ENCODE measurements at regions not wholly inside any gene's neighbourhood (a gene's known extent, or its start where the extent isn't known, plus 50 kb on each side); places are given as distances from the start of the nearest gene placed in this dataset.

- no peak overlapping the region for H3K23ac ChIP-seq (ENCODE audit: low read length)
- DNase-seq = no peak
- H3K4me3 ChIP-seq (ENCODE audit: low read length) = no peak overlapping the region
- H2AK5ac ChIP-seq (ENCODE audit: low read length) = no peak overlapping the region
- no peak overlapping the region for H4K8ac ChIP-seq (ENCODE audit: low read depth, low read length)
- no peaks in the 10 kb centered on the region for H3K27me3 ChIP-seq (ENCODE audit: insufficient read depth, low read length, poor library complexity)
- no peak overlapping the region for H2BK5ac ChIP-seq (ENCODE audit: low read length)
- no peak overlapping the region for H3K27ac ChIP-seq (ENCODE audit: low read depth, low read length)
- no peak overlapping the region for H3K4me2 ChIP-seq (ENCODE audit: low read length)
- H4K5ac ChIP-seq (ENCODE audit: low read length) = no peak overlapping the region
- H3K4ac ChIP-seq (ENCODE audit: low read depth, low read length) = no peak overlapping the region
- H3K9ac ChIP-seq (ENCODE audit: low read length) = no peak overlapping the region
- H3K4me1 ChIP-seq (ENCODE audit: control insufficient read depth, low read depth, low read length) = no peaks in the 10 kb centered on the region
- H3K18ac ChIP-seq (ENCODE audit: low read length) = no peak overlapping the region
- no peaks in the 10 kb centered on the region for H3K79me2 ChIP-seq (ENCODE audit: control insufficient read depth, insufficient read depth, low read length)
- H3K36me3 ChIP-seq (ENCODE audit: control insufficient read depth, insufficient read depth, low read length) = no peaks in the 10 kb centered on the region
- H2BK15ac ChIP-seq (replicated peaks; ENCODE audit: low read depth) = no peak overlapping the region
- no peak overlapping the region for H2BK120ac ChIP-seq (ENCODE audit: low read depth, low read length)
- no peak overlapping the region for H3K56ac ChIP-seq (ENCODE audit: low read length)
- no CpG with 5 or more reads among the region's 4 CpGs for WGBS (ENCODE audit: extremely low coverage, insufficient coverage, low lambda C conversion rate)
- H3K79me1 ChIP-seq (ENCODE audit: low read length) = no peaks in the 10 kb centered on the region
Measured at GRCh38 chr7:25454020-25454419, 225.7 kb upstream of the NPVF start.

- H3K4me1 ChIP-seq (ENCODE audit: control insufficient read depth, low read depth, low read length) = no peaks in the 10 kb centered on the region
- H3K9ac ChIP-seq (ENCODE audit: low read length) = no peak overlapping the region
- no CpG with 5 or more reads among the region's 9 CpGs for WGBS (ENCODE audit: extremely low coverage, insufficient coverage, low lambda C conversion rate)
- no peak overlapping the region for H2AK5ac ChIP-seq (ENCODE audit: low read length)
- no peak overlapping the region for H2BK5ac ChIP-seq (ENCODE audit: low read length)
- H3K27me3 ChIP-seq (ENCODE audit: insufficient read depth, low read length, poor library complexity) = no peaks in the 10 kb centered on the region
- H3K56ac ChIP-seq (ENCODE audit: low read length) = peak overlapping the region; percentile 9
- H3K79me2 ChIP-seq (ENCODE audit: control insufficient read depth, insufficient read depth, low read length) = no peaks in the 10 kb centered on the region
- no peak overlapping the region for H3K4me3 ChIP-seq (ENCODE audit: low read length)
- H4K8ac ChIP-seq (ENCODE audit: low read depth, low read length) = no peak overlapping the region
- no peak for DNase-seq
- H3K4me2 ChIP-seq (ENCODE audit: low read length) = no peak overlapping the region
- H2BK120ac ChIP-seq (ENCODE audit: low read depth, low read length) = no peak overlapping the region
- no peak overlapping the region for H4K5ac ChIP-seq (ENCODE audit: low read length)
- H3K18ac ChIP-seq (ENCODE audit: low read length) = no peak overlapping the region
- no peak overlapping the region for H3K23ac ChIP-seq (ENCODE audit: low read length)
- no peaks in the 10 kb centered on the region for H3K36me3 ChIP-seq (ENCODE audit: control insufficient read depth, insufficient read depth, low read length)
- H3K27ac ChIP-seq (ENCODE audit: low read depth, low read length) = no peak overlapping the region
- H3K79me1 ChIP-seq (ENCODE audit: low read length) = no peaks in the 10 kb centered on the region
- H2BK15ac ChIP-seq (replicated peaks; ENCODE audit: low read depth) = no peak overlapping the region
- no peak overlapping the region for H3K4ac ChIP-seq (ENCODE audit: low read depth, low read length)
Measured at GRCh38 chr7:25454562-25455041, 226.3 kb upstream of the NPVF start.

GRCh38 chr7:25455683-25456251 lies 227.5 kb upstream of the NPVF start:
- no peak overlapping the region for H2AK5ac ChIP-seq (ENCODE audit: low read length)
- no peaks in the 10 kb centered on the region for H3K79me2 ChIP-seq (ENCODE audit: control insufficient read depth, insufficient read depth, low read length)
- peak overlapping the region; percentile 33 for H2BK5ac ChIP-seq (ENCODE audit: low read length)
- H3K4me1 ChIP-seq (ENCODE audit: control insufficient read depth, low read depth, low read length) = no peaks in the 10 kb centered on the region
- WGBS (ENCODE audit: extremely low coverage, insufficient coverage, low lambda C conversion rate) = no CpG with 5 or more reads among the region's 10 CpGs
- no peak overlapping the region for H2BK15ac ChIP-seq (replicated peaks; ENCODE audit: low read depth)
- no peak overlapping the region for H3K18ac ChIP-seq (ENCODE audit: low read length)
- H3K4me2 ChIP-seq (ENCODE audit: low read length) = no peak overlapping the region
- no peaks in the 10 kb centered on the region for H3K36me3 ChIP-seq (ENCODE audit: control insufficient read depth, insufficient read depth, low read length)
- no peak overlapping the region for H4K5ac ChIP-seq (ENCODE audit: low read length)
- H2BK120ac ChIP-seq (ENCODE audit: low read depth, low read length) = peak overlapping the region; percentile 19
- no peak for DNase-seq
- H4K8ac ChIP-seq (ENCODE audit: low read depth, low read length) = no peak overlapping the region
- H3K4ac ChIP-seq (ENCODE audit: low read depth, low read length) = no peak overlapping the region
- H3K23ac ChIP-seq (ENCODE audit: low read length) = no peak overlapping the region
- no peak overlapping the region for H3K4me3 ChIP-seq (ENCODE audit: low read length)
- H3K27ac ChIP-seq (ENCODE audit: low read depth, low read length) = peak overlapping the region; percentile 1
- no peak overlapping the region for H3K9ac ChIP-seq (ENCODE audit: low read length)
- H3K79me1 ChIP-seq (ENCODE audit: low read length) = no peaks in the 10 kb centered on the region
- H3K56ac ChIP-seq (ENCODE audit: low read length) = peak overlapping the region; percentile 5
- H3K27me3 ChIP-seq (ENCODE audit: insufficient read depth, low read length, poor library complexity) = no peaks in the 10 kb centered on the region

- Histone ChIP-seq H3K4ac (ENCODE audit: low read depth, low read length) (no peak overlapping the region), H3K27me3 (ENCODE audit: insufficient read depth, low read length, poor library complexity) (no peaks in the 10 kb centered on the region), H3K36me3 (ENCODE audit: control insufficient read depth, insufficient read depth, low read length) (no peaks in the 10 kb centered on the region), H2BK120ac (ENCODE audit: low read depth, low read length) (no peak overlapping the region), H3K4me2 (ENCODE audit: low read length) (no peak overlapping the region), H2AK5ac (ENCODE audit: low read length) (no peak overlapping the region), H3K23ac (ENCODE audit: low read length) (no peak overlapping the region), H4K8ac (ENCODE audit: low read depth, low read length) (no peak overlapping the region), H3K9ac (ENCODE audit: low read length) (no peak overlapping the region), H3K79me2 (ENCODE audit: control insufficient read depth, insufficient read depth, low read length) (no peaks in the 10 kb centered on the region), H2BK15ac (replicated peaks; ENCODE audit: low read depth) (no peak overlapping the region), H3K79me1 (ENCODE audit: low read length) (no peaks in the 10 kb centered on the region), H3K4me3 (ENCODE audit: low read length) (no peak overlapping the region), H4K5ac (ENCODE audit: low read length) (no peak overlapping the region), H3K18ac (ENCODE audit: low read length) (no peak overlapping the region), H2BK5ac (ENCODE audit: low read length) (no peak overlapping the region), H3K27ac (ENCODE audit: low read depth, low read length) (peak overlapping the region; percentile 61), H3K56ac (ENCODE audit: low read length) (no peak overlapping the region), H3K4me1 (ENCODE audit: control insufficient read depth, low read depth, low read length) (no peaks in the 10 kb centered on the region)
- peak; percentile 79 for DNase-seq
- WGBS (ENCODE audit: extremely low coverage, insufficient coverage, low lambda C conversion rate) = no CpG with 5 or more reads among the region's 8 CpGs
Measured at GRCh38 chr7:25456467-25457171, 228.3 kb upstream of the NPVF start.

- Histone ChIP-seq H3K56ac (ENCODE audit: low read length) (no peak overlapping the region), H3K4me3 (ENCODE audit: low read length) (no peak overlapping the region), H3K4me1 (ENCODE audit: control insufficient read depth, low read depth, low read length) (no peaks in the 10 kb centered on the region), H3K79me2 (ENCODE audit: control insufficient read depth, insufficient read depth, low read length) (no peaks in the 10 kb centered on the region), H3K36me3 (ENCODE audit: control insufficient read depth, insufficient read depth, low read length) (no peaks in the 10 kb centered on the region), H4K5ac (ENCODE audit: low read length) (no peak overlapping the region), H3K9ac (ENCODE audit: low read length) (no peak overlapping the region), H3K23ac (ENCODE audit: low read length) (no peak overlapping the region), H3K27ac (ENCODE audit: low read depth, low read length) (no peak overlapping the region), H3K79me1 (ENCODE audit: low read length) (no peaks in the 10 kb centered on the region), H2BK120ac (ENCODE audit: low read depth, low read length) (no peak overlapping the region), H2AK5ac (ENCODE audit: low read length) (no peak overlapping the region), H3K18ac (ENCODE audit: low read length) (no peak overlapping the region), H2BK5ac (ENCODE audit: low read length) (no peak overlapping the region), H4K8ac (ENCODE audit: low read depth, low read length) (no peak overlapping the region), H3K27me3 (ENCODE audit: insufficient read depth, low read length, poor library complexity) (no peaks in the 10 kb centered on the region), H3K4me2 (ENCODE audit: low read length) (no peak overlapping the region), H2BK15ac (replicated peaks; ENCODE audit: low read depth) (no peak overlapping the region), H3K4ac (ENCODE audit: low read depth, low read length) (no peak overlapping the region)
- DNase-seq = no peak
Measured at GRCh38 chr7:25459057-25459456, 230.8 kb upstream of the NPVF start.

- WGBS (ENCODE audit: extremely low coverage, insufficient coverage, low lambda C conversion rate) = no CpG with 5 or more reads among the region's 5 CpGs
- Histone ChIP-seq H3K27ac (ENCODE audit: low read depth, low read length) (no peak overlapping the region), H2BK15ac (replicated peaks; ENCODE audit: low read depth) (no peak overlapping the region), H3K4ac (ENCODE audit: low read depth, low read length) (no peak overlapping the region), H3K36me3 (ENCODE audit: control insufficient read depth, insufficient read depth, low read length) (no peaks in the 10 kb centered on the region), H3K4me1 (ENCODE audit: control insufficient read depth, low read depth, low read length) (no peaks in the 10 kb centered on the region), H4K8ac (ENCODE audit: low read depth, low read length) (no peak overlapping the region), H3K27me3 (ENCODE audit: insufficient read depth, low read length, poor library complexity) (no peaks in the 10 kb centered on the region), H4K5ac (ENCODE audit: low read length) (no peak overlapping the region), H3K56ac (ENCODE audit: low read length) (no peak overlapping the region), H2AK5ac (ENCODE audit: low read length) (no peak overlapping the region), H3K4me2 (ENCODE audit: low read length) (no peak overlapping the region), H3K18ac (ENCODE audit: low read length) (no peak overlapping the region), H3K4me3 (ENCODE audit: low read length) (no peak overlapping the region), H2BK120ac (ENCODE audit: low read depth, low read length) (no peak overlapping the region), H2BK5ac (ENCODE audit: low read length) (no peak overlapping the region), H3K23ac (ENCODE audit: low read length) (no peak overlapping the region), H3K79me1 (ENCODE audit: low read length) (no peaks in the 10 kb centered on the region), H3K9ac (ENCODE audit: low read length) (no peak overlapping the region), H3K79me2 (ENCODE audit: control insufficient read depth, insufficient read depth, low read length) (no peaks in the 10 kb centered on the region)
- DNase-seq = peak; percentile 32
Measured at GRCh38 chr7:25460433-25460832, 232.1 kb upstream of the NPVF start.
